HG03575 (cell line): ENCODE measurements at regions not wholly inside any gene's neighbourhood (a gene's known extent, or its start where the extent isn't known, plus 50 kb on each side); places are given as distances from the start of the nearest gene placed in this dataset.

ENCODE experiments used
- ATAC-seq: cut with Tn5 transposase; IDR thresholded peaks from one replicate; pipeline ENCODE4 v1.9.1; 2021; ENCODE audit not compliant: unreplicated experiment, insufficient number of reproducible peaks, low FRiP score; ENCODE audit errors: extremely low read depth

DNA sequence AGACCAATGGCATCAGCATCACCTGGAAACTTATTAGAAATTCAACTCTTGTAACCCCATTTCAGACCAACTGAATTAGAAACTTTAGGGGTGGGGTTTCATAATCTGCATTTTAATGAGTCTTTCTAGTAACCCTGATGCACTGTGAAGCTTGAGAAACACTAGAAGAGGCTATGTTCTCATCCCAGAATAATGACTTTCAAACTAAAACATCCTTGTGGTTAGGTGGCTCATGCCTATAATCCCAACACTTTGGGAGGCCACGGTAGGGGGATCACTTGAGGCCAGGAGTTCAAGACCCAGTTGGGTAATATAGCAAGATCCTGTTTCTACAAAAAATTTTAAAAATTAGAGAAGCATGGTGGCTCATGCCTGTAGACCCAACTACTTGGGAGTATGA is 402.4 kb downstream of the DLEU7 start:
- no peak for ATAC-seq

GRCh38 chr13:50444726-50445125 is 398.8 kb downstream of the DLEU7 start:
- no peak for ATAC-seq

DNA sequence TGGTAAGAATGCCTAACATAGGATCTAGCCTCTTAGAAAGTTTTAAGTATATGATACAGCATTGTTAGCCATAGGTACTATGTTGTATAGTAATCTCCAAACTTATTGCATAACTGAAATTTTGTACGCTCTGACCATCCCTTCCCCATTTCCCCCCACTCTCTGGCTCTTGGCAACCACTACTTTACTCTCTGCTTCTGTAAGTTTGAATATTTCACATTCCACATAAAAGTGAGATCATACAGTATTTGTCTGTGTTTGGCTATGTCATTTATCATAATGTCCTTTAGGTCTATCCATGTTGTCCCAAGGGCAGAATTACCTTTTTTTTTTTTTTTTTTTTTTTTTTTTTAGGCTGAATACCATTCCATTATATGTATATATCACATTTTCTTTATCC is 396.9 kb downstream of the DLEU7 start:
- no peak for ATAC-seq

DNA sequence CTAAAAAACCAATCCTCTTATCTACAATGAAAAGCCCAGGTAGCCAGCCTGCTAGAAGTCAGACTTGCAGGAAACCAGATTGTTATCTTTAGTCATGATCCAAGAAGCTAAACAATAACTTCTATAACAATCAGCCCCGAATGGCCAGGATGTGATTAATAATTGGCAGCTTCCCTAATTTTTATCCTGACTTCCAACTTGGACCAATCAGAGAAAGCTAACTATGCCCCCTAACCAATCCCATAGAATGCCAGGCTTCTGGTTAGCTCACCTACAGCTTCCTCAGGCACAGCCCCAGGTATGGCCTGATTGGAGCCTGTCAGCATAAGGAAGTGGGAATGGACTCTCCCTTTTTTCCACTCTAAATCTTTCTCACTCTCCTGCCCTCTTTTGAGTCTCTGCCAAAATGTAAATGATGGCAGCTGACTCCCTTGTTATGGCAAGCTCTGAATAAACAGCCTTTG is 394.9 kb downstream of the DLEU7 start:
- ATAC-seq: no peak

- no peak for ATAC-seq
Observed at GRCh38 chr13:50449465-50449864, 394.0 kb downstream of the DLEU7 start.

DNA sequence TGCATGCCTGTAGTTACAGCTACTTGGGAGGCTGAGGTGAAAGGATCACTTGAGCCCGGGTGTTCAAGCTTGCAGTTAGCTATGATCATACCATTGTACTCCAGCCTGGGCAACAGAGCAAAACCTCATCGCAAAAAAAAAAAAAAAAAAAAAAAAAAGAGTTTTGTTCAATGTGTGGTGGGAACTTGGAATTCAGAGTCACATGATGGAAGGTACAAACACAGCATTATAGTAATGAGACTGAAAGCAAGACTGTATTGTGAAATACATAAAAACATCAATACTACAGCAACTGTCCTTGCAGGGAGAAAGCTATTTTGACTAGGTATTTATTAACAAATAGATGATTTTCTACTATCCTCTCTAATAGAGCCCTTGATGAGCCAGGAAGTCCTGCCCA is 393.2 kb downstream of the DLEU7 start:
- ATAC-seq: no peak

- no peak for ATAC-seq
Observed at GRCh38 chr13:50451609-50452008, 391.9 kb downstream of the DLEU7 start.

DNA sequence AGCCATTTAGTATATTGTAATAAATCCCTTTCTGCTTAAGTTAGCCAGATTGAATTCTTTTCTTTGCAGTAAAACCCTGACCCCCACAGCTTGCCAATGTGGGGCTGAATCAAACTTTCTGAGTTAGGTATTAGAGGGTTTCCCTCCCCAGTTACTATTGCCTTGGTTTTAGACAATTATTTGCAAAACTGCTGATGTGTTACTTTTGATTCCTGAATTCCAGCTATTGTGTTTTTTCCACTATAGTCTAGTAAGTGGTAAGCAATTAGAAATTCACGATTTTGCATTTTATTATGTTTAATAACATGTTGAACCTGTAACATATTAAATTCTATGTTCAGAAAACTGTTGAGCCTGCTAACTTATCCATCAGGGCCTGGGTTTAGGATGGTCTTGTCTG is 391.5 kb downstream of the DLEU7 start:
- ATAC-seq: no peak

DNA sequence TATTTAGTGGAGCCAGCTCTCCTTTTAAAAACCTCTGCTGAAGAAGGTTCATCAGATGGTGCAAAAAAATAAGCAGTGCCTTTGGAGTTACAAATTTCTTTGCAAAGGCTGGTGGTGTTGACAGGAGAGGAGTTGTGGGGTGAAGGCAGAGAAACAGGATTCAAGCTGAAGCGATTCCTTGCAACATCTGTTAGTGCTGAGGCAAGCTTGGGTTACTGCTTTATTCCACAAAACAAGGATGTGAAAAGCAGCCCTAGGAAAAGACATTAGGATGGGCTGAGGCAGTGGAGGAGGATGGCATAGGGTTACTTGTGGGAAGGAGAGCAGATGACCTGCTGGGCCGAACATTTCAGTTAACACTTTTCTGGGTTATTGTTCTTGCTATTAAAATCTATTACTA is 390.7 kb downstream of the DLEU7 start:
- ATAC-seq: no peak

DNA sequence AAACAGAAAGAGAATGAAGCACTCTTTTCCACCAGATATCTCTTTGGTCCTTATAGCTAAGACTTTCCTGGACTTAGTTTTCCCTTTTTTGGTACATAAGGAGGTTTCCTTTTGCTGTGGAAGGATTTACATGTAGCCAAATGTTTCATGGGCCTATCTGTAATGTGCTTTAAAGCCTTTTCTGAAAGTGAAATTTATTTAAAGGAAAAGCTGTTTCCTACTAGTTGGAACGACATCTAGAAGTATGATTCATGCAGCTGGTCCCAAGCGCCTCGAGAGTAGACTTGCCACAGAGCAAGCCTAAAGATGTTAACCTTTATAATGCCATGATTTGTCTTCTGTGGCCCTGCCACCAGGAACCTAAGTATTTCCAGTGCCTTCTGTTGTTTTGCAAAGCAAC is 390.3 kb downstream of the DLEU7 start:
- ATAC-seq: no peak

DNA sequence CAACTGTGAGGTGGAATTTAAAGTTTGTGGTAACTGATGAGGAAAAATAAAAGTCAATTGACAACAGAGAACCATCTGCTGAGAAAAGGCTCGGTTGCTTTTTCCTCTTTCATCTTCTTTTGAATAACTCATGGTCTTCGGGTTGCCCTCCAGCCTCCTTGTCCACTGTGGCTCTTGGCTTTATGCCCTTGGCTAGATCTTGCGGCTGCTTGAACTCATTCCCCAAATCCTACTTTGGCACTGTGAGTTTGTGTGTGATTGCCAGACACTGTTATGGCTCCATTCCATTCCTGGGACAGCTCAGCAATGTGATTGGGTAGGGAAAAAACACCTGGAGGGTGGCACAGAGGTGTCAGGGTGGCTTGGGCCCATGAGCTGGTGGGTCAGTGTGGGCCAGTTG is 387.4 kb downstream of the DLEU7 start:
- ATAC-seq: no peak

- ATAC-seq: no peak
Observed at GRCh38 chr13:50457415-50458393, 385.8 kb downstream of the DLEU7 start.

DNA sequence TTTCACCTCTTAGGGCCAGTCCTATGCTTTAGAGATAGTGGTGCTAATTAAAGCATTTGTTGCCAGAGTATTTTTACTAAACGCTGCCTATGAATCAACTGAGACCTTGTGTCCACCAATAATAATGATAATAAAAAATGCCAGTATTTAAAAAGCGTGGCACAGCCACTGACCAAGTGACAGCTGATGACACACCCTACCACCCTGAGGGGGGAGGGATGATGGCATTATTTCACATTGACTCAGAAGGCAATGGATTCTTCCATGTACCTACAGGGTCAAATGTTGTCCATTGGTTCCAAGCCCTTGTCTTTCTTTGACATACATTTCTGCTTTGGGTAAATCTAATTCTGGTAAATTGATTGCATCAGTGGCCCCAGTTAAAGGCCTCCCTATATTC is 384.4 kb downstream of the DLEU7 start:
- ATAC-seq: no peak

- no peak for ATAC-seq
Observed at GRCh38 chr13:50459658-50460057, 383.8 kb downstream of the DLEU7 start.

DNA sequence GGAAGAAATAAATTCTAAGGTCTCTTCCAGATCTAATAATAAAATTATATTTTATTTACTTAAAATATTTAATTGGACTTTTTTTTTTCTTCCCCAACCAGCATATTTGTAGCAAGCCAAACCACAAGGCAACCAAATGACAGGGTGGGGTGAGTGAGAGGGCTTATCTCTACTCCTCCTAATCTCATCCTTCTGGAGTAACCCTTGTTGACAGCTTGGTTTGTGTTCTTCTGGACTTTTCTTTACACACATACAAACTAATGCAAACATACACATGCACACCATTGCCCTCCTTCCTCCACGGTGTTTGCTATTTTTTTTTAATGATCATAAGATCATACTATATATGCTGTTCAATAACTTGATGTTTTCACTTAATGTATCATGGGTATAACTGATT is 383.1 kb downstream of the DLEU7 start:
- no peak for ATAC-seq

- ATAC-seq: no peak
Observed at GRCh38 chr13:50461189-50461588, 382.3 kb downstream of the DLEU7 start.

DNA sequence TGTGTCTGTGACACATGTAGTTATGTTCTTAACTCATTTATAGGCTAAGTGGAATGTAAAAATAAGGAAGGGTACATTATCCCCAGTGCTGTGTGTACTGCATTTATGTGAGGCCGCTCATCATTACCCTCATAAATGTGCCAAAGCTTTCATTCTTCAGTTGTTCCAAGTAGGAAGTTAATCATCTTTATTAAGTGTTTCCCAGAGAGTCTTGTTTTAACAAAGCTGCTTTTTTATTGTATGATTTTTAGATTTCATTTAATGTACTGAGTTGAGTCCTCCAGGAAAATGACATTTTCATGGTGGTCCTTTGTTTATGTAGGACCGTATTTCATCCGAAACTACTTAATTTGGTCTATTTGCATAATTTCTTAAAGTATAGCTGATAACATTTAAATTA is 379.8 kb downstream of the DLEU7 start:
- ATAC-seq: no peak

DNA sequence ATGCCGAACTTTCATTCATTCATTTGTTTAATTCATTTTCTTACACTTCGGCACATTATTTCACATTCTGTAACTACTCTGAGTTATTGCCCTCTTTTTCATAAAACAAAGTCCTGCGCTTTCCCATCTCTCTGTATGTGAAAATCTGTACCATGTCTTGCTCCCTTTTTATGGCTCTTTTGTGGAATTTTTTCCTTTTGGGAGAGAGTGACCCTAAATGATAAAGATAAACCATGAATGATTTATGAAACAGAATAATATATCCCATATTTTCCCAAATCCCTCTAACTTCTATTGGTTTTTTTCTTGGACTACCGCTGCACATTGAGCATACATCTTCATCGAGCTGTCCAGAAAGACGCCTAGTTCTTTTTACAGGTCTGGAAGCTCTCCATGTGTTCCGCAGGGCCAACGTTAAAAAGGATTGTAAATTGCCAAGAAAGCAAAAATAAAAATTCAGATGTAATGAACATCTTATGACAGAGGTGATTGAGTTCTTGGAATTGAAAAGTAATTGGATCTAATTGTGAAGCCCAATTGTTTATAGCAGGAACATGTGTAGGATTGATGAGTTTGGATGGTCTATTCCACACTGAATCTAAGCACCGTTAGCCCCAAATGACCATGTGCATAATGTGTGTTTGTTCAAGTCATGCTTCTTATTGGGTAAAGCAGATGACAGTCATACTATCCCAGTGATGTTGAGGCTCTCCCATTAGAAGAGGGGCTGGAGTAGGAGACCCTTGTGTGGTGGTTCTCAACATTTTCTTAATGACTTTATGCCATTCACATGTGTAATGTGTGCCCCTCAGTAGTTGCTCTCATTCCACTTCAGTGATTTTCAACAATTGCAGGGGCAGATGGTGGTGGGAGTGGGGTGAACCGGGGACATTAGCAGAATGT is 378.9 kb downstream of the DLEU7 start:
- no peak for ATAC-seq

GRCh38 chr13:50466456-50466855 is 377.0 kb downstream of the DLEU7 start:
- ATAC-seq: no peak
